ENCODE measurements at regions not wholly inside any gene's neighbourhood (a gene's known extent, or its start where the extent isn't known, plus 50 kb on each side); places are given as distances from the start of the nearest gene placed in this dataset.

DNA sequence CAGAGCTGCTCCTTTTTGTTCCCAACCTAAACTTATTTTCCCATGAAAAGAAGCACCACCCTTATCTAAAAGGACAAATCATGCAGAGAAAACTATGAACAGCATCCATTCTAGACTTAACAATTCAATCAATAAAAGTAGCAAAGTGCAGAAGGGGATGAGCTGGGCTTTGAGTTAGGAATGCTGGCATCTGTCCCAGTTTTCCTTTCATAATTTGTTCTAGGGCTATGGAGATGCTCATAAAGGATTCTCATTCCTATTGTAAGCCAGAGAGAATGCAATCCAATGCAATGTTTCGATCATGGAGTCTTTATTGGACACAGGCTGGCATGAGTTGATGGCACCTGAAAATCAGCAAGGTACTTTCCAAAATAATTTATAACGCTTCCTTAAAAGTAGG is 330.6 kb downstream of the VPS13C start:
- TF ChIP-seq POLR2A (IDR thresholded peaks at IDR 0.05), result no peak
- TF ChIP-seq, protein P1, sequence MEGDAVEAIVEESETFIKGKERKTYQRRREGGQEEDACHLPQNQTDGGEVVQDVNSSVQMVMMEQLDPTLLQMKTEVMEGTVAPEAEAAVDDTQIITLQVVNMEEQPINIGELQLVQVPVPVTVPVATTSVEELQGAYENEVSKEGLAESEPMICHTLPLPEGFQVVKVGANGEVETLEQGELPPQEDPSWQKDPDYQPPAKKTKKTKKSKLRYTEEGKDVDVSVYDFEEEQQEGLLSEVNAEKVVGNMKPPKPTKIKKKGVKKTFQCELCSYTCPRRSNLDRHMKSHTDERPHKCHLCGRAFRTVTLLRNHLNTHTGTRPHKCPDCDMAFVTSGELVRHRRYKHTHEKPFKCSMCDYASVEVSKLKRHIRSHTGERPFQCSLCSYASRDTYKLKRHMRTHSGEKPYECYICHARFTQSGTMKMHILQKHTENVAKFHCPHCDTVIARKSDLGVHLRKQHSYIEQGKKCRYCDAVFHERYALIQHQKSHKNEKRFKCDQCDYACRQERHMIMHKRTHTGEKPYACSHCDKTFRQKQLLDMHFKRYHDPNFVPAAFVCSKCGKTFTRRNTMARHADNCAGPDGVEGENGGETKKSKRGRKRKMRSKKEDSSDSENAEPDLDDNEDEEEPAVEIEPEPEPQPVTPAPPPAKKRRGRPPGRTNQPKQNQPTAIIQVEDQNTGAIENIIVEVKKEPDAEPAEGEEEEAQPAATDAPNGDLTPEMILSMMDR (IDR thresholded peaks at IDR 0.05), result no peak
- DNase-seq (no peak), ATAC-seq (no peak)
- Histone ChIP-seq H3K4me3 (no peak overlapping the region), H3K9me3 (no peaks in the 10 kb centered on the region), H3K27ac (no peak overlapping the region), H3K36me3 (no peaks in the 10 kb centered on the region), H3K4me1 (no peaks in the 10 kb centered on the region), H3K27me3 (peaks cover 0 to 14% (median 0%) of the 10 kb centered on the region in 9 donors)
- intact Hi-C loops (cut with DNase I), result no loop called here
- WGBS, 4 donors, result 87 to 93% (median 91%) methylated on average over 2 of the region's 2 CpGs

DNA sequence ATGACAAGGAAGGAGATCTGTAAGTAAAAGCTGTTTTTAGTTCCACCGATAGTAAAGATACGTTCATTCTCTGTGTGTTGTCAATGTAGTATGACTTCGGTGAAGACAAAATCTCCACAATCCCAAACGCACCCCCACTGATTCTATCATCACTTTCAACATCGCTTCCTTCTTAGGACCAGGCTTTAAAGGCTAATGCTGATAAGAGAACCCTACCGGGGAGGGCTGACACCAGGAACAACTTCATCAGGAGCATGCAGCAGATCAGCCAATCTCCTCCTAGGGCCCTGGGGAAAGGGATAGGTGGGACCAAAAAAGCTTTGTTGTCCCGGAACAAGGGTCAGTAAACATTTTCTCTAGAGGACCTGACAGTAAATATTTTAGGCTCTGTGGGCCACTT is 334.1 kb downstream of the VPS13C start:
- no peaks in the 10 kb centered on the region for H3K4me1 ChIP-seq
- intact Hi-C loops (cut with DNase I), result no loop called here
- H3K4me3 ChIP-seq, result no peak overlapping the region
- peaks cover 0 to 33% (median 0%) of the 10 kb centered on the region in 9 donors for H3K27me3 ChIP-seq
- 24 to 40% (median 31%) methylated on average over 7 of the region's 7 CpGs for WGBS, 4 donors
- no peak for ATAC-seq
- H3K27ac ChIP-seq, result no peak overlapping the region
- TF ChIP-seq POLR2A (IDR thresholded peaks at IDR 0.05), result no peak
- TF ChIP-seq, protein P1 (IDR thresholded peaks at IDR 0.05), result no peak
- no peaks in the 10 kb centered on the region for H3K9me3 ChIP-seq
- no peak for DNase-seq
- H3K36me3 ChIP-seq, result no peaks in the 10 kb centered on the region

DNA sequence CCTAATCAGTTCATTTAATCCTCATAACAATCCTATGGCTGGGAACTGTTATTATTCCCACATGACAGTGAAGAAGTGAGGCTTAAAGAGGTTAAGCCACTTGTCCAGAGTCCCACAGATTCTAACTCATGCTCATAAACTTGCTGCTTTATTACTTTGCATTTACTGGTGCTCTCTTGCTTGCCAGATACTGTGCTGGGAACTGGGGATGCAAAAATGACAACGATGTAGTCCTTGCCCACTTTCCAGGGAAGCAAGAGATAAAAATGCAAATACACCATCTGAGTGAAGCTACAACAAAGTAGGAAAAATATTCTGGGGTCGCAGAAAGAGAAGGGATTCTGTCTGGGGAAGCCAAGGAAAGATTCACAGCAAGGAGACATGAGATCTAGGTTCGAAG is 335.0 kb downstream of the VPS13C start:
- H3K9me3 ChIP-seq, result no peaks in the 10 kb centered on the region
- WGBS, 4 donors, result 48 to 50% (median 49%) methylated on average over 3 of the region's 3 CpGs
- H3K36me3 ChIP-seq, result no peaks in the 10 kb centered on the region
- peaks cover 0 to 33% (median 0%) of the 10 kb centered on the region in 9 donors for H3K27me3 ChIP-seq
- TF ChIP-seq, protein P1 (IDR thresholded peaks at IDR 0.05), result no peak
- TF ChIP-seq POLR2A (IDR thresholded peaks at IDR 0.05), result no peak
- intact Hi-C loops (cut with DNase I), result no loop called here
- DNase-seq (no peak), ATAC-seq (no peak)
- H3K4me1 ChIP-seq, result no peaks in the 10 kb centered on the region
- no peak overlapping the region for H3K27ac ChIP-seq
- H3K4me3 ChIP-seq, result no peak overlapping the region

GRCh38 chr15:61724251-61724939 is 335.9 kb downstream of the VPS13C start:
- DNase-seq (no peak), ATAC-seq (no peak)
- TF ChIP-seq POLR2A (IDR thresholded peaks at IDR 0.05), result no peak
- TF ChIP-seq, protein P1 (IDR thresholded peaks at IDR 0.05), result no peak
- Histone ChIP-seq H3K36me3 (no peaks in the 10 kb centered on the region), H3K27ac (no peak overlapping the region), H3K4me3 (no peak overlapping the region), H3K9me3 (no peaks in the 10 kb centered on the region), H3K4me1 (no peaks in the 10 kb centered on the region), H3K27me3 (peaks cover 0 to 33% (median 0%) of the 10 kb centered on the region in 9 donors)
- intact Hi-C loops (cut with DNase I), result no loop called here
- 86 to 93% (median 92%) methylated on average over 12 of the region's 12 CpGs for WGBS, 4 donors
